H1 (cell line): ENCODE measurements at regions not wholly inside any gene's neighbourhood (a gene's known extent, or its start where the extent isn't known, plus 50 kb on each side); places are given as distances from the start of the nearest gene placed in this dataset.

Experiments
- CTCF ChIA-PET: fragments of 300-600 bp; sonication (Branson Sonifier 250); formaldehyde crosslinking; loops from one replicate; lab custom pipeline; 2021; ENCODE audit not compliant: partially characterized antibody; lab: Charles Lee
- POLR2A ChIA-PET: fragments of 300-600 bp; sonication (Branson Sonifier 250); formaldehyde crosslinking; loops from one replicate; lab custom pipeline; 2021; ENCODE audit warnings: inconsistent platforms; ENCODE audit not compliant: partially characterized antibody; lab: Charles Lee
- DNase-seq, 2 experiments: peaks; one replicate each; pipeline versions ENCODE4 v3.0.0 to v3.0.0-alpha.2; 2010 to 2022; ENCODE audit warnings: low spot score in 2 of 2, low read depth in 1 of 2, mixed read lengths in 1 of 2
- FAIRE-seq: peaks from 2 replicates; lab custom pipeline; 2011; peaks lifted over from hg19 to GRCh38; lab: Jason Lieb, UNC
- H2AFZ ChIP-seq: 2 replicates; pipeline ENCODE4 v1.8.1; 2012; ENCODE audit warnings: low read length, inconsistent platforms
- H2AK5ac ChIP-seq: 2 replicates; pipeline ENCODE4 v1.6.1; 2013; ENCODE audit warnings: low read depth, low read length
- H2BK120ac ChIP-seq: replicated peaks from 2 replicates; pipeline ENCODE3; 2013; ENCODE audit warnings: low read depth, low read length, inconsistent platforms
- H2BK12ac ChIP-seq: 2 replicates; pipeline ENCODE4 v1.6.1; 2013; ENCODE audit warnings: low read depth, low read length
- H2BK15ac ChIP-seq: 2 replicates; pipeline ENCODE4 v1.6.1; 2013; ENCODE audit warnings: low read length
- H2BK20ac ChIP-seq: 2 replicates; pipeline ENCODE4 v1.6.1; 2013; ENCODE audit warnings: low read length
- H2BK5ac ChIP-seq: 2 replicates; pipeline ENCODE4 v1.6.1; 2013; ENCODE audit warnings: low read depth, low read length
- H3K14ac ChIP-seq: 2 replicates; pipeline ENCODE4 v1.6.1; 2013; ENCODE audit warnings: inconsistent platforms; ENCODE audit not compliant: insufficient read length
- H3K18ac ChIP-seq: 2 replicates; pipeline ENCODE4 v1.6.1; 2013; ENCODE audit warnings: low read length; ENCODE audit errors: extremely low read depth
- H3K23ac ChIP-seq: 2 replicates; pipeline ENCODE4 v1.6.1; 2013; ENCODE audit warnings: inconsistent platforms; ENCODE audit not compliant: insufficient read length
- H3K23me2 ChIP-seq: 2 replicates; pipeline ENCODE4 v1.6.1; 2013; ENCODE audit warnings: low read depth, low read length
- H3K27ac ChIP-seq: 2 replicates; pipeline ENCODE4 v1.6.1; 2011; ENCODE audit warnings: low read depth, low read length, inconsistent platforms
- H3K27me3 ChIP-seq, 4 experiments: replicated peaks in 1 of 4; 1 replicate in 1 of 4; 2 replicates in 3 of 4; pipeline versions ENCODE4 v1.6.1 to v1.8.1; 2011 to 2013; ENCODE audit warnings: low read length in 3 of 4, mild to moderate bottlenecking in 3 of 4, inconsistent platforms in 2 of 4, mixed read lengths in 2 of 4, moderate library complexity in 1 of 4; ENCODE audit not compliant: control insufficient read depth in 3 of 4, insufficient read depth in 3 of 4; ENCODE audit errors: extremely low read depth in 1 of 4
- H3K36me3 ChIP-seq, 4 experiments: 2 replicates each; pipeline versions ENCODE4 v1.6.1 to v1.8.1; 2011 to 2013; ENCODE audit warnings: mild to moderate bottlenecking in 4 of 4, low read length in 3 of 4, moderate library complexity in 2 of 4, control low read depth in 1 of 4, inconsistent platforms in 1 of 4; ENCODE audit not compliant: insufficient read depth in 4 of 4, control insufficient read depth in 2 of 4
- H3K4ac ChIP-seq: replicated peaks from 2 replicates; pipeline ENCODE3; 2013; ENCODE audit warnings: low read length, low read depth, mixed read lengths, inconsistent platforms; ENCODE audit not compliant: insufficient read length
- H3K4me1 ChIP-seq, 4 experiments: replicated peaks in 1 of 4; 1 replicate in 1 of 4; 2 replicates in 3 of 4; pipeline versions ENCODE4 v1.6.1 to v1.8.1; 2011 to 2013; ENCODE audit warnings: low read length in 3 of 4, inconsistent platforms in 2 of 4, mixed read lengths in 1 of 4; ENCODE audit not compliant: insufficient read depth in 4 of 4, control insufficient read depth in 3 of 4
- H3K4me2 ChIP-seq, 2 experiments: 2 replicates each; pipeline versions ENCODE4 v1.6.1 to v1.8.1; 2011 to 2013; ENCODE audit warnings: low read depth in 2 of 2, low read length in 2 of 2, control low read depth in 1 of 2, inconsistent platforms in 1 of 2, mild to moderate bottlenecking in 1 of 2; ENCODE audit not compliant: insufficient read depth in 1 of 2
- H3K4me3 ChIP-seq, 4 experiments: fragments of 200-600, 300-600 bp in 1 of 4; sonication (generic), shearing (Covaris generic), sonication (Bioruptor Twin) in 1 of 4; 2 replicates each; pipeline versions ENCODE4 v1.5.1 to v1.8.1; 2011 to 2016; ENCODE audit warnings: low read length in 4 of 4, low read depth in 3 of 4, control low read depth in 2 of 4, inconsistent platforms in 2 of 4, mild to moderate bottlenecking in 2 of 4, mixed read lengths in 1 of 4, moderate library complexity in 1 of 4; ENCODE audit not compliant: insufficient read depth in 2 of 4; ENCODE audit errors: extremely low read depth in 1 of 4
- H3K56ac ChIP-seq: replicated peaks from 2 replicates; pipeline ENCODE3; 2013; ENCODE audit warnings: low read depth, mild to moderate bottlenecking, mixed read lengths, low read length, inconsistent platforms; ENCODE audit not compliant: insufficient read length
- H3K79me1 ChIP-seq: 2 replicates; pipeline ENCODE4 v1.6.1; 2013; ENCODE audit warnings: low read depth, low read length, control low read depth
- H3K79me2 ChIP-seq, 2 experiments: 2 replicates each; pipeline versions ENCODE4 v1.6.1 to v1.8.1; 2012 to 2013; ENCODE audit warnings: low read length in 2 of 2, mild to moderate bottlenecking in 2 of 2, inconsistent platforms in 1 of 2; ENCODE audit not compliant: insufficient read depth in 2 of 2, control insufficient read depth in 1 of 2
- H3K9ac ChIP-seq, 4 experiments: replicated peaks in 1 of 4; 1 replicate in 1 of 4; 2 replicates in 3 of 4; pipeline versions ENCODE4 v1.6.1 to v1.8.1; 2011 to 2013; ENCODE audit warnings: low read depth in 3 of 4, low read length in 3 of 4, control low read depth in 2 of 4, mild to moderate bottlenecking in 2 of 4, moderate library complexity in 2 of 4, inconsistent platforms in 1 of 4; ENCODE audit errors: extremely low read depth in 1 of 4
- H3K9me3 ChIP-seq, 2 experiments: 2 replicates each; pipeline versions ENCODE4 v1.6.1 to v1.8.1; 2012 to 2013; ENCODE audit warnings: mild to moderate bottlenecking in 2 of 2, moderate library complexity in 2 of 2, control low read depth in 1 of 2, inconsistent platforms in 1 of 2, low read depth in 1 of 2, low read length in 1 of 2, mixed read lengths in 1 of 2; ENCODE audit not compliant: insufficient read depth in 2 of 2
- H4K20me1 ChIP-seq, 2 experiments: replicated peaks in 1 of 2; 2 replicates each; pipeline versions ENCODE3 to v1.8.1; 2011 to 2013; ENCODE audit warnings: inconsistent platforms in 2 of 2, low read length in 2 of 2, mild to moderate bottlenecking in 1 of 2; ENCODE audit not compliant: insufficient read depth in 2 of 2, control insufficient read depth in 1 of 2
- H4K5ac ChIP-seq: 2 replicates; pipeline ENCODE4 v1.6.1; 2013; ENCODE audit warnings: low read length, low read depth, mixed read lengths, inconsistent platforms; ENCODE audit not compliant: insufficient read length
- H4K8ac ChIP-seq: 2 replicates; pipeline ENCODE4 v1.8.0; 2013; ENCODE audit warnings: mild to moderate bottlenecking, moderate library complexity, low read length, inconsistent platforms; ENCODE audit not compliant: insufficient read depth; ENCODE audit errors: extremely low read depth
- H4K91ac ChIP-seq: replicated peaks from 2 replicates; pipeline ENCODE3; 2013; ENCODE audit warnings: low read length, mixed read lengths, inconsistent platforms; ENCODE audit not compliant: insufficient read length
- BCL11A ChIP-seq, 2 experiments: IDR thresholded peaks; one replicate each; pipeline ENCODE4 v1.6.1; 2011; ENCODE audit warnings: low read depth in 2 of 2, low read length in 2 of 2, mild to moderate bottlenecking in 2 of 2
- CREB1 ChIP-seq: IDR thresholded peaks from 2 replicates; pipeline ENCODE4 v1.6.1; 2012; ENCODE audit warnings: inconsistent platforms
- CTBP2 ChIP-seq: IDR thresholded peaks from 2 replicates; pipeline ENCODE4 v1.7.0; 2011; ENCODE audit warnings: borderline replicate concordance, mild to moderate bottlenecking, moderate library complexity, mixed read lengths, low read length; ENCODE audit not compliant: insufficient read depth, insufficient read length
- FOSL1 ChIP-seq: IDR thresholded peaks from 2 replicates; pipeline ENCODE4 v1.6.1; 2011; ENCODE audit warnings: mild to moderate bottlenecking, low read depth, low read length, moderate library complexity; ENCODE audit not compliant: insufficient read depth
- HDAC2 ChIP-seq, 2 experiments: fragments of 300-600 bp in 1 of 2; sonication (generic) in 1 of 2; IDR thresholded peaks; 2 replicates each; pipeline ENCODE4 v1.6.1; 2011 to 2012; ENCODE audit warnings: low read depth in 2 of 2, low read length in 2 of 2, mild to moderate bottlenecking in 2 of 2, moderate library complexity in 2 of 2, borderline replicate concordance in 1 of 2, inconsistent platforms in 1 of 2
- RFX5 ChIP-seq: IDR thresholded peaks from 2 replicates; pipeline ENCODE4 v1.6.1; 2011; ENCODE audit warnings: low read depth, low read length, improper control_type of control experiment, borderline replicate concordance
- RXRA ChIP-seq: IDR thresholded peaks from 2 replicates; pipeline ENCODE4 v1.6.1; 2011; ENCODE audit warnings: low read depth, mild to moderate bottlenecking, low read length, moderate library complexity; ENCODE audit not compliant: insufficient read depth
- WGBS, 2 experiments: shearing (Covaris generic) in 1 of 2; methylation state at CpG; one replicate each; pipeline versions ENCODE4 v1.1.6 to v1.1.7; 2013 to 2015; ENCODE audit warnings: low lambda C conversion rate in 2 of 2, mixed read lengths in 2 of 2, inconsistent platforms in 1 of 2, low coverage in 1 of 2, missing lambda C conversion rate in 1 of 2; ENCODE audit not compliant: insufficient replicate concordance in 2 of 2, insufficient coverage in 1 of 2, insufficient read length in 1 of 2; ENCODE audit errors: extremely low coverage in 1 of 2, missing lambda C conversion rate in 1 of 2; 5-methylcytosine and 5-hydroxymethylcytosine counted together

DNA sequence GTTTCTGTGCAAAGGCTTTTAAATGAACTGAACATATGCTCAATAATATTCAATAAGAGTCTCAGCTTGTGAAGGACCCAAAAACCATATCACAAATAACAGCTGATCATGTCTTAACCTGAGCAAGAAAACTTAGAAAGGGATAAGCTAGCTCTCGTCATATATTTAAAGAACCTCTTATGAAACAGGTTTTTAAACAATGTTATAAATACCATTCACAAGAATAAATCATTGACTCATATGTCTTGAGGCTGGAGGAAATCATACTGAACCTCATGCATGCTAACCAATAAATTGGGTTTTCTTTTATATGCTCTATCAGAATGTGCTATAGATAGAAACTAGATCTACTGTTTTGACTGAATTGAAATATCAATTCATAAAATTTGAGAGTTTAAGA lies 426.9 kb downstream of the NOVA1 start:
- H2BK5ac ChIP-seq, result no peak overlapping the region
- no peak overlapping the region for H2BK15ac ChIP-seq
- no peak overlapping the region for H4K91ac ChIP-seq
- no peak overlapping the region for H3K14ac ChIP-seq
- ChIA-PET CTCF (no interaction called here), POLR2A (no interaction called here)
- H3K79me2 ChIP-seq, result no peaks in the 10 kb centered on the region
- TF ChIP-seq HDAC2 (IDR thresholded peaks at IDR 0.05; ENCODE audit: borderline replicate concordance in 1 of 2, low read depth in 2 of 2, low read length in 2 of 2) (no peak), CTBP2 (no peak), BCL11A (IDR thresholded peaks at IDR 0.05; ENCODE audit: low read depth in 2 of 2, low read length in 2 of 2) (no peak), CREB1 (no peak), FOSL1 (no peak), RFX5 (no peak), RXRA (no peak)
- no peak overlapping the region for H3K23ac ChIP-seq
- H3K27ac ChIP-seq, result no peak overlapping the region
- no peak overlapping the region for H3K18ac ChIP-seq
- H3K4me3 ChIP-seq, result no peak overlapping the region
- no peak overlapping the region for H3K9ac ChIP-seq
- H3K9me3 ChIP-seq, result no peaks in the 10 kb centered on the region
- 89% methylated on average over 1 of the region's 1 CpG; no CpG with 5 or more reads in 1 of the 2 experiments for WGBS, 2 experiments
- no peaks in the 10 kb centered on the region for H3K36me3 ChIP-seq
- no peaks in the 10 kb centered on the region for H4K20me1 ChIP-seq
- no peak for FAIRE-seq
- no peaks in the 10 kb centered on the region for H3K4me1 ChIP-seq
- H4K8ac ChIP-seq, result no peak overlapping the region
- H2BK120ac ChIP-seq, result no peak overlapping the region
- no peak overlapping the region for H3K4ac ChIP-seq
- no peaks in the 10 kb centered on the region for H3K79me1 ChIP-seq
- no peak overlapping the region for H2AFZ ChIP-seq
- H2BK12ac ChIP-seq, result no peak overlapping the region
- H3K27me3 ChIP-seq, result no peaks in the 10 kb centered on the region; a peak in 1 of 7 replicates
- H4K5ac ChIP-seq, result no peak overlapping the region
- H3K23me2 ChIP-seq, result no peaks in the 10 kb centered on the region
- H3K4me2 ChIP-seq, result no peak overlapping the region
- no peak for DNase-seq
- no peak overlapping the region for H2BK20ac ChIP-seq
- H3K56ac ChIP-seq, result no peak overlapping the region
- no peak overlapping the region for H2AK5ac ChIP-seq
